ENCODE measurements at regions not wholly inside any gene's neighbourhood (a gene's known extent, or its start where the extent isn't known, plus 50 kb on each side); places are given as distances from the start of the nearest gene placed in this dataset.

DNA sequence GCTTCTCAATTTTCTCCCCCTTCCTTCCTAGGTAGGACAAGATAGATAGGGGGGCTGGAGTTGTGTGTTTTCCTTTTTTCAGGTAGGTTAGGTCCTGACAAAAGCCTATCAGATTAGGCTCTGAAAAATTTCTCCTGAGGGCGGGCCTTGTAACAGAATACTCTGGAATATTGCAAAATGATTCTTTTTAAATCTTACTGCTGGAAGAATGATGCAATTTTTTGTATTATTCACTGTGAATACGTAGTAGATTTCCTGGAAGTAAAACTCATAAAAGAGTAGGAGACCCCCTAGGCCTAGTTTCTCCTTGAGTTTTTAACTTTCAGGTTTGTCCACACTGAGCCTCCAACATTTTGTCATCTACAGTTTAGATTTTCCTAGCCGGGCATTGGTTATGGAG, 1701.8 kb downstream of the EFNA5 start:
- no peak for TF ChIP-seq ZNF600 (tag by site-specific recombination; IDR thresholded peaks at IDR 0.05)
- TF ChIP-seq, protein P1, sequence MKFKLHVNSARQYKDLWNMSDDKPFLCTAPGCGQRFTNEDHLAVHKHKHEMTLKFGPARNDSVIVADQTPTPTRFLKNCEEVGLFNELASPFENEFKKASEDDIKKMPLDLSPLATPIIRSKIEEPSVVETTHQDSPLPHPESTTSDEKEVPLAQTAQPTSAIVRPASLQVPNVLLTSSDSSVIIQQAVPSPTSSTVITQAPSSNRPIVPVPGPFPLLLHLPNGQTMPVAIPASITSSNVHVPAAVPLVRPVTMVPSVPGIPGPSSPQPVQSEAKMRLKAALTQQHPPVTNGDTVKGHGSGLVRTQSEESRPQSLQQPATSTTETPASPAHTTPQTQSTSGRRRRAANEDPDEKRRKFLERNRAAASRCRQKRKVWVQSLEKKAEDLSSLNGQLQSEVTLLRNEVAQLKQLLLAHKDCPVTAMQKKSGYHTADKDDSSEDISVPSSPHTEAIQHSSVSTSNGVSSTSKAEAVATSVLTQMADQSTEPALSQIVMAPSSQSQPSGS (tag by site-specific recombination; IDR thresholded peaks at IDR 0.05; ENCODE audit: low read depth): no peak
- no peak for TF ChIP-seq ZNF37A (tag by site-specific recombination; IDR thresholded peaks at IDR 0.05)
- TF ChIP-seq ZNF658 (tag by site-specific recombination; IDR thresholded peaks at IDR 0.05): no peak
- no peak for TF ChIP-seq ZNF423 (tag by site-specific recombination; IDR thresholded peaks at IDR 0.05)
- TF ChIP-seq ZNF544 (tag by site-specific recombination; IDR thresholded peaks at IDR 0.05): no peak
- no peak for TF ChIP-seq CTCF (tag by site-specific recombination; IDR thresholded peaks at IDR 0.05)
- TF ChIP-seq, protein P2, sequence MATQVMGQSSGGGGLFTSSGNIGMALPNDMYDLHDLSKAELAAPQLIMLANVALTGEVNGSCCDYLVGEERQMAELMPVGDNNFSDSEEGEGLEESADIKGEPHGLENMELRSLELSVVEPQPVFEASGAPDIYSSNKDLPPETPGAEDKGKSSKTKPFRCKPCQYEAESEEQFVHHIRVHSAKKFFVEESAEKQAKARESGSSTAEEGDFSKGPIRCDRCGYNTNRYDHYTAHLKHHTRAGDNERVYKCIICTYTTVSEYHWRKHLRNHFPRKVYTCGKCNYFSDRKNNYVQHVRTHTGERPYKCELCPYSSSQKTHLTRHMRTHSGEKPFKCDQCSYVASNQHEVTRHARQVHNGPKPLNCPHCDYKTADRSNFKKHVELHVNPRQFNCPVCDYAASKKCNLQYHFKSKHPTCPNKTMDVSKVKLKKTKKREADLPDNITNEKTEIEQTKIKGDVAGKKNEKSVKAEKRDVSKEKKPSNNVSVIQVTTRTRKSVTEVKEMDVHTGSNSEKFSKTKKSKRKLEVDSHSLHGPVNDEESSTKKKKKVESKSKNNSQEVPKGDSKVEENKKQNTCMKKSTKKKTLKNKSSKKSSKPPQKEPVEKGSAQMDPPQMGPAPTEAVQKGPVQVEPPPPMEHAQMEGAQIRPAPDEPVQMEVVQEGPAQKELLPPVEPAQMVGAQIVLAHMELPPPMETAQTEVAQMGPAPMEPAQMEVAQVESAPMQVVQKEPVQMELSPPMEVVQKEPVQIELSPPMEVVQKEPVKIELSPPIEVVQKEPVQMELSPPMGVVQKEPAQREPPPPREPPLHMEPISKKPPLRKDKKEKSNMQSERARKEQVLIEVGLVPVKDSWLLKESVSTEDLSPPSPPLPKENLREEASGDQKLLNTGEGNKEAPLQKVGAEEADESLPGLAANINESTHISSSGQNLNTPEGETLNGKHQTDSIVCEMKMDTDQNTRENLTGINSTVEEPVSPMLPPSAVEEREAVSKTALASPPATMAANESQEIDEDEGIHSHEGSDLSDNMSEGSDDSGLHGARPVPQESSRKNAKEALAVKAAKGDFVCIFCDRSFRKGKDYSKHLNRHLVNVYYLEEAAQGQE (tag by site-specific recombination; IDR thresholded peaks at IDR 0.05): no peak
- TF ChIP-seq, protein P3, sequence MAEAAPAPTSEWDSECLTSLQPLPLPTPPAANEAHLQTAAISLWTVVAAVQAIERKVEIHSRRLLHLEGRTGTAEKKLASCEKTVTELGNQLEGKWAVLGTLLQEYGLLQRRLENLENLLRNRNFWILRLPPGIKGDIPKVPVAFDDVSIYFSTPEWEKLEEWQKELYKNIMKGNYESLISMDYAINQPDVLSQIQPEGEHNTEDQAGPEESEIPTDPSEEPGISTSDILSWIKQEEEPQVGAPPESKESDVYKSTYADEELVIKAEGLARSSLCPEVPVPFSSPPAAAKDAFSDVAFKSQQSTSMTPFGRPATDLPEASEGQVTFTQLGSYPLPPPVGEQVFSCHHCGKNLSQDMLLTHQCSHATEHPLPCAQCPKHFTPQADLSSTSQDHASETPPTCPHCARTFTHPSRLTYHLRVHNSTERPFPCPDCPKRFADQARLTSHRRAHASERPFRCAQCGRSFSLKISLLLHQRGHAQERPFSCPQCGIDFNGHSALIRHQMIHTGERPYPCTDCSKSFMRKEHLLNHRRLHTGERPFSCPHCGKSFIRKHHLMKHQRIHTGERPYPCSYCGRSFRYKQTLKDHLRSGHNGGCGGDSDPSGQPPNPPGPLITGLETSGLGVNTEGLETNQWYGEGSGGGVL (tag by site-specific recombination; IDR thresholded peaks at IDR 0.05): no peak
- TF ChIP-seq ZNF274 (IDR thresholded peaks at IDR 0.05; ENCODE audit: low read length): no peak
- no peak for TF ChIP-seq ZNF274 (tag by site-specific recombination; IDR thresholded peaks at IDR 0.05; ENCODE audit: borderline replicate concordance)
- no peak for TF ChIP-seq ZNF132 (tag by site-specific recombination; IDR thresholded peaks at IDR 0.05; ENCODE audit: borderline replicate concordance)
- no peak for TF ChIP-seq ZFP41 (tag by site-specific recombination; IDR thresholded peaks at IDR 0.05; ENCODE audit: borderline replicate concordance)

Measured in HEK293 (cell line).